Parathyroid adenoma (tissue), 2 donors: ENCODE measurements at regions not wholly inside any gene's neighbourhood (a gene's known extent, or its start where the extent isn't known, plus 50 kb on each side); places are given as distances from the start of the nearest gene placed in this dataset.

ENCODE experiments used
- H2AFZ ChIP-seq: fragments of 300-600 bp; sonication (generic); one replicate; pipeline ENCODE4 v1.7.0; 2017; ENCODE audit warnings: antibody characterized with exemption, mild to moderate bottlenecking
- H3K27ac ChIP-seq: fragments of 300-600 bp; sonication (generic); one replicate; pipeline ENCODE4 v1.7.0; 2017
- H3K27me3 ChIP-seq: fragments of 300-600 bp; sonication (generic); one replicate; pipeline ENCODE4 v1.7.0; 2017; ENCODE audit warnings: low read length; ENCODE audit not compliant: control insufficient read depth, insufficient read depth
- H3K36me3 ChIP-seq: fragments of 300-600 bp; sonication (generic); one replicate; pipeline ENCODE4 v1.7.0; 2017; ENCODE audit warnings: low read length; ENCODE audit not compliant: control insufficient read depth, insufficient read depth
- H3K4me1 ChIP-seq: fragments of 300-600 bp; sonication (generic); one replicate; pipeline ENCODE4 v1.7.0; 2017; ENCODE audit warnings: control low read depth
- H3K4me2 ChIP-seq: fragments of 300-600 bp; sonication (generic); one replicate; pipeline ENCODE4 v1.7.0; 2017; ENCODE audit warnings: low read length
- H3K4me3 ChIP-seq: fragments of 300-600 bp; sonication (generic); one replicate; pipeline ENCODE4 v1.7.0; 2017; ENCODE audit warnings: low read depth, low read length
- H3K79me2 ChIP-seq: fragments of 300-600 bp; sonication (generic); one replicate; pipeline ENCODE4 v1.7.0; 2017; ENCODE audit warnings: control low read depth
- H3K9ac ChIP-seq: fragments of 300-600 bp; sonication (generic); one replicate; pipeline ENCODE4 v1.7.0; 2017; ENCODE audit warnings: mild to moderate bottlenecking
- H3K9me3 ChIP-seq: fragments of 300-600 bp; sonication (generic); one replicate; pipeline ENCODE4 v1.7.0; 2017; ENCODE audit warnings: low read length; ENCODE audit not compliant: control insufficient read depth
- TF ChIP-seq, protein P1 (sequence below): fragments of 300-600 bp; sonication (generic); IDR thresholded peaks from one replicate; pipeline ENCODE4 v1.7.0; 2017; ENCODE audit warnings: antibody characterized with exemption, mild to moderate bottlenecking
- donor health status: primary hyperparathyroidism.

DNA sequence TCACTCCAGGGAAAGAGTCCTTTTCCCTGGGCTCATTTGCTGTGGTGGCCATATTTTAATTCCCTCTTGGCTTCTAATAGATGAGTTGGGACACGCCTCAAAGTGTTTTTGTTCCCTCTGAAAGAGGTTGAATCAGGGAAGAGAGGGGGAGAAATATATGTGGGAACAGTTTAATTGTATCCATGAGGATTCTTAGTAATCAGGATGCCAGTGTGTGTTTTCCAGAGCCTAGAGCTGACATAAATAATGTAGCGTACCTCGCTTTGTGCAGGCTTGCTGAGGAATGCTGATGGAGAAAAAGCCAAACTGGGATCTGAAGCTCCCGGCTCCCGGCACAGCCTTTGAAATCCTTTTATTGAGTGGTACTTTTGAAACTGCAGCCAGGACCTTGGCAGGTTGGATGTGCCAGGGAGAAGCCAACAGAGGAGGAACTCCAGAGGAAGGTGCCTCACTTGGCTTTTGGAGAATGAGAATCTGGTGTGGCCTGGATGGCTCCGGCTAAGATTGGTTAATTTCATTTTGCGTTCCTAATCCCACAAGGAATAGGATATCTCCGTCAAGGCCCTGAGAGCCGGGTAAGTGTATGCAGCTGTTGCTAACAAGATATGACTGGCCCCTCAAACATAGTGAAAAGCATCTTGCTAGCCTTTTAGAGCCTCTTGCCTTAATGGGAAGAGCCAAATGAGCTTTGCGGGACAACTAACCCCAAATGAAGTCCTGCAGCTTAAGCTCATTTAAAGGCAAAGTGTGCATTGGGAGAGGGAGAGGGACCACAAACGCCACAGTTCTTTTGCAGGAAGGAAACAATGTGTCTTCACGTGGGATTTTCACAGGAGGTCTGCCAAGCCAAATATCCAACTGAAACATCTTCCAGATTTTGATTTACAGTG is 471.1 kb upstream of the WWC1 start:
- H3K27me3 ChIP-seq: no peaks in the 10 kb centered on the region
- H3K36me3 ChIP-seq: no peaks in the 10 kb centered on the region
- H3K9me3 ChIP-seq: no peaks in the 10 kb centered on the region
- no peak overlapping the region for H3K27ac ChIP-seq
- TF ChIP-seq, protein P1, sequence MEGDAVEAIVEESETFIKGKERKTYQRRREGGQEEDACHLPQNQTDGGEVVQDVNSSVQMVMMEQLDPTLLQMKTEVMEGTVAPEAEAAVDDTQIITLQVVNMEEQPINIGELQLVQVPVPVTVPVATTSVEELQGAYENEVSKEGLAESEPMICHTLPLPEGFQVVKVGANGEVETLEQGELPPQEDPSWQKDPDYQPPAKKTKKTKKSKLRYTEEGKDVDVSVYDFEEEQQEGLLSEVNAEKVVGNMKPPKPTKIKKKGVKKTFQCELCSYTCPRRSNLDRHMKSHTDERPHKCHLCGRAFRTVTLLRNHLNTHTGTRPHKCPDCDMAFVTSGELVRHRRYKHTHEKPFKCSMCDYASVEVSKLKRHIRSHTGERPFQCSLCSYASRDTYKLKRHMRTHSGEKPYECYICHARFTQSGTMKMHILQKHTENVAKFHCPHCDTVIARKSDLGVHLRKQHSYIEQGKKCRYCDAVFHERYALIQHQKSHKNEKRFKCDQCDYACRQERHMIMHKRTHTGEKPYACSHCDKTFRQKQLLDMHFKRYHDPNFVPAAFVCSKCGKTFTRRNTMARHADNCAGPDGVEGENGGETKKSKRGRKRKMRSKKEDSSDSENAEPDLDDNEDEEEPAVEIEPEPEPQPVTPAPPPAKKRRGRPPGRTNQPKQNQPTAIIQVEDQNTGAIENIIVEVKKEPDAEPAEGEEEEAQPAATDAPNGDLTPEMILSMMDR: no peak
- no peak overlapping the region for H3K4me2 ChIP-seq
- H3K79me2 ChIP-seq: no peaks in the 10 kb centered on the region
- no peak overlapping the region for H3K9ac ChIP-seq
- H3K4me1 ChIP-seq: no peaks in the 10 kb centered on the region
- no peak overlapping the region for H2AFZ ChIP-seq
- no peak overlapping the region for H3K4me3 ChIP-seq

DNA sequence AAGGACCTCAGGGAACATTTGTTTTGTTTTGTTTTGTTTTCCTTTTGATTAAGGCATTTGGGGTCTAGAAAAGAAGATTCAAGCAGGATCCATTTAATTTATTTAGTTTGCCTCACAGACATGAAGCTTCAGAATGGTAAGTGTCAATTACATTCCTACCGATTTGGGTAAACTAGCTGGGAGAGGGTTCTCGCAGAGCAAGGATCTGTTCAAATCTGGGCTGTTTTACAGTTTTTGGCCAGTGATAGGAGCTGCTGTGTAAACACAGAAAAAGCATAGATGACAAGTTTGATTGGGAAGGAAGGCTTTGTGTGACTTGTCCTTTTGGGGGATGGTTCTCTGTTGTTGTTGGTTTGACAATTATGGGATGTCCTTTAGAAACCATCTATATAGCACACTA is 470.3 kb upstream of the WWC1 start:
- TF ChIP-seq, protein P1: no peak
- no peak overlapping the region for H3K27ac ChIP-seq
- no peak overlapping the region for H2AFZ ChIP-seq
- H3K36me3 ChIP-seq: no peaks in the 10 kb centered on the region
- H3K9me3 ChIP-seq: no peaks in the 10 kb centered on the region
- no peak overlapping the region for H3K4me2 ChIP-seq
- H3K4me1 ChIP-seq: no peaks in the 10 kb centered on the region
- no peaks in the 10 kb centered on the region for H3K79me2 ChIP-seq
- H3K4me3 ChIP-seq: no peak overlapping the region
- H3K27me3 ChIP-seq: no peaks in the 10 kb centered on the region
- H3K9ac ChIP-seq: no peak overlapping the region

DNA sequence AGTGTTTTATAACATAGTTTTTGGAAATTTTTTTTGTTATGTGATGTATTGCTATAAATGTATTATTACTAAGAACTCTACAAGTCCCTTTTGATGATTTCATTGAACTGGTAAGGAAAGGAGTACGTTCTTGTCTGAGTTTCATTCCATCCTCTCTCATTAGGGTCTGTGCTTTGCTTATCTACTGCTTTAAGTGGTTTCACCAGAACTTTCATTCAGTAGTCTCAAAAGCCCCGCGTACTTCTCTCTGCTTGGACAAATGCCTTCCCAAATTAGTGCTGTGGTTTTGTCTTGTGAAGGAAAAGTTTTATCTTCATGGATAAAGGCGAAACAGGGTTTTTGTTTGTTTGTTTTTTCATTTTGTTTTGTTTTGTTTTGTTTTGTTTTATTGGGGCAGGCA is 469.8 kb upstream of the WWC1 start:
- H3K4me1 ChIP-seq: no peaks in the 10 kb centered on the region
- H3K27me3 ChIP-seq: no peaks in the 10 kb centered on the region
- TF ChIP-seq, protein P1: no peak
- H3K9ac ChIP-seq: no peak overlapping the region
- no peaks in the 10 kb centered on the region for H3K79me2 ChIP-seq
- no peaks in the 10 kb centered on the region for H3K36me3 ChIP-seq
- no peak overlapping the region for H3K27ac ChIP-seq
- no peak overlapping the region for H3K4me3 ChIP-seq
- H3K4me2 ChIP-seq: no peak overlapping the region
- no peaks in the 10 kb centered on the region for H3K9me3 ChIP-seq
- no peak overlapping the region for H2AFZ ChIP-seq

DNA sequence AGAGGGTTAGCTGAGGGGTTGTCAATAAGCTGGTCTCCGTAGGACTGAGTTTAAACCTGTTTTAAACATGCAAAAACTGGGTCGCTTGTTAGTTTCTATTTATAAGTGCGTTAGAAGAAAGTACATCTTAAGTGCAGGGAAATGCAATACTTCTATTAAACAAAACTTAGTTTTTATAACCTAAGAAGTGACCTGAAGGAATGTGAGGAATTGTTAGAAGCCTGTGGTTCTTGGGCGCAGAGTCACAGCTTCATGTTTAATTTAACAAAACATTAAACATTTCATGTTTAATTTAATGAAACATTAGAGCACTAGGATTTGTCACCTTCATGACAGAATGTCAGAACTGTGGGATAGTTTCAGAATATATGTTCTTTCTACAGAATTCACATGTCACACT is 469.2 kb upstream of the WWC1 start:
- no peaks in the 10 kb centered on the region for H3K36me3 ChIP-seq
- H2AFZ ChIP-seq: no peak overlapping the region
- H3K4me3 ChIP-seq: no peak overlapping the region
- H3K79me2 ChIP-seq: no peaks in the 10 kb centered on the region
- H3K27me3 ChIP-seq: no peaks in the 10 kb centered on the region
- TF ChIP-seq, protein P1: no peak
- no peaks in the 10 kb centered on the region for H3K4me1 ChIP-seq
- no peaks in the 10 kb centered on the region for H3K9me3 ChIP-seq
- H3K27ac ChIP-seq: no peak overlapping the region
- no peak overlapping the region for H3K4me2 ChIP-seq
- no peak overlapping the region for H3K9ac ChIP-seq

DNA sequence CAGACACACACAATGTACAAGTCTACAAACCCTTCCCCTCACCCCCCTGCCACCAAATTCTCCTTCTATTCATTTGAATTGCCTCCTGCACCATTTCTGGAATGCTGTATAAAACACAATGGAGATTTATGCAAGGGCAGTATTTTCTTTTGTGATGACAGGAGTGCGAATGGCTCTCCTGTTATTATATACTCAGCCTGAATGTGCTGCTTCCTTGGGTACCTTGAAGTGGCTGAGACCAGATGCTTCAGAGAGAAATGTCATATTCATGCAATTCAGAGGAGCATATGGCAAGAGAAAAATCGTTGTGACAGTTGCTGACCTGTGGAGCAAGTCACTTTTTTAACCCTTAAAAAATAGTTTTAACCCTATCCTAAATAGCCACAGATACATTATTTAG is 468.0 kb upstream of the WWC1 start:
- Histone ChIP-seq H3K9me3 (no peaks in the 10 kb centered on the region), H3K36me3 (no peaks in the 10 kb centered on the region), H3K27me3 (no peaks in the 10 kb centered on the region), H3K9ac (no peak overlapping the region), H3K79me2 (no peaks in the 10 kb centered on the region), H3K4me3 (no peak overlapping the region), H2AFZ (no peak overlapping the region), H3K4me1 (no peaks in the 10 kb centered on the region), H3K27ac (no peak overlapping the region), H3K4me2 (no peak overlapping the region)
- TF ChIP-seq, protein P1: no peak
